A204.1 (cell line): ENCODE measurements at regions not wholly inside any gene's neighbourhood (a gene's known extent, or its start where the extent isn't known, plus 50 kb on each side); places are given as distances from the start of the nearest gene placed in this dataset.
"Not testable (repeated sequence)": the region's sequence is repeated elsewhere in the genome, so short reads cannot be mapped to it uniquely, and the experiment has no call there.

ENCODE experiments used
- FAIRE-seq: peaks from 2 replicates; lab custom pipeline; 2012; peaks lifted over from hg19 to GRCh38; lab: Jason Lieb, UNC

DNA sequence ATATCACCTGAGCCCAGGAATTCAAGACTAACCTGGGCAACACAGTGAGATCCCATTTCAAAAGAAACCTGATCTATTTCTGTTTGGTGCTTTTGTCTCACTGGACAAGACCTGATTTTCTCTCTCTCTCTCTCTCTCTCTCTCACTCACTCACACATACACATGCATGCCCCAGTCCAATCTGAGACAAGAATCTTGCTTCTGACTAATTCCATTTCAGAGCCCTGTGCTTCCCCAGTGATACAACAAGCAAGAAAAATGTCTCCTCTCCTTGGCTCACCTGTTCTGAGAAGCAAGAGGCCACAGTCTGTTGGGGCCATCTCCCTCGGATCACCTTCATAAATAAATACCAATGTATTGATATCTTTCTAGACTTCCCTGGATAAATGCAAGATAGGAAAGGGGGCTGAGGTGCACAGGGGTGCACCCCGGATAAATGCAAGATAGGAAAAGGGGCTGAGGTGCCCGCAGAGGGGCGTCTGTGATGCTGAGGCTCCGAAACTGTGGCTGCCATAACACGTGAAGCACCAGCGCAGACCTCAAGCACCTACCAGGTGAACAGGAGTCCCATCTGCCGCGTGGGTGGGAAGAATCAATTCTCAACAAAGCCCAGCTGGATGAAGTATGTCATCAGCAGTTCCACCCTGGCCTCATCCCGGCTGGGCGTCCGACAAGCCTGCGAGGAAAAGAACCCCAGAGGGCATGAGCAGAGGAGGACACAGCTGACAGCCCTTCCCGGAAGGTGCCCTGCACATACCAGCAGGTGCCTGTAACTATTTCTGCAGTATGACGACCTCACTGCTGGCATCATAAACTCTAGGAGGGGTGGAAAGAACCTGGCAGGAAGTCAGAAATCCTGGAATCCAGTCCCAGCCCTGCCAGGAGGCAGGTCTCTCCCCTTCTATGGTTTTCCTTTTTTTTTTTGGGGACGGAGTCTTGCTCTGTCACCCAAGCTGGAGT is 280.0 kb downstream of the GOLGA6L6 start:
- not testable (repeated sequence) for FAIRE-seq

GRCh38 chr15:20260650-20261049 is 280.9 kb downstream of the GOLGA6L6 start:
- FAIRE-seq = not testable (repeated sequence)

DNA sequence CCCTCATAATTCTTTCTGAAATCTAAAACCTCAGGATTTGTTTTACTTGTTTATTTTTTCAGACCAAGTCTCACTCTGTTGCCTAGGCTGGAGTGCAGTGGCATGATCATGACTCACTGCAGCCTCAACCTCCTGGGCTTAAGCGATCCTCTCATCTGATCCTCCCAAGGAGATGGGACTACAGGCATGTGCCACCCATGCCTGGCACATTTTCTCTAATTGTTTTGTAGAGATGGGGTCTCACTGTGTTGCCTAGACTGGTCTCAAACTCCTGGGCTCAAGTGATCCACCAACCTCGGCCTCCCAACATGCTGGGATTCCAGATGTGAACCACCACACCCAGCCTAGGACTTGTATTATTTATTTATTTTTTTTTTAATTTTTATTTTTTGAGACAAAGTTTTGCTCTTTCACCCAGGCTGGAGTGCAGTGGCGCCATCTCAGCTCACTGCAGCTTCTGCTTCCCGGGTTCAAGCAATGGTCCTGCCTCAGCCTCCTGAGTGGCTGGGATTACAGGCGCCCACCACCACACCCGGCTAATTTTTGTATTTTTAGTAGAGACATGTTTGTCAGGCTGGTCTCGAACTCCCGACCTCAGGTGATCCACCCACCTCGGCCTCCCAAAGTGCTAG is 281.9 kb downstream of the GOLGA6L6 start:
- not testable (repeated sequence) for FAIRE-seq

GRCh38 chr15:20256394-20256793 is 285.2 kb downstream of the GOLGA6L6 start:
- not testable (repeated sequence) for FAIRE-seq

DNA sequence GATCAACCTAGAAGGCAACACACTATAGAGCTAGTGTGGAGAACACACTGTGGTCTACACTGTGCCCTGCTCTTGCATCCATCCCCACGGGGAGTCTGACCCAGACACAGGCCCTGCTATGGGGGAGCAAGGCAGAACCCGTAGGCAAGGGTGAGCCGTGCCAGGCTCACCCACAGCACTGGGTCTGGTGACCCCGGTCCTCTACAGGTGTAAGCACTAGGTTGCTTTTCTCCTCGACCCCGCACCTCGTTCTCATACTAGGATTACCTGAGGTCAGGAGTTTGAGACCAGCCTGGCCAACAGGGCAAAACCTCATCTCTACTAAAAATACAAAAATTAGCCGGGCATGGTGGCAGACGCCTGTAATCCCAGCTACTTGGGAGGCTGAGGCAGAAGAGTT is 286.0 kb downstream of the GOLGA6L6 start:
- FAIRE-seq = not testable (repeated sequence)

DNA sequence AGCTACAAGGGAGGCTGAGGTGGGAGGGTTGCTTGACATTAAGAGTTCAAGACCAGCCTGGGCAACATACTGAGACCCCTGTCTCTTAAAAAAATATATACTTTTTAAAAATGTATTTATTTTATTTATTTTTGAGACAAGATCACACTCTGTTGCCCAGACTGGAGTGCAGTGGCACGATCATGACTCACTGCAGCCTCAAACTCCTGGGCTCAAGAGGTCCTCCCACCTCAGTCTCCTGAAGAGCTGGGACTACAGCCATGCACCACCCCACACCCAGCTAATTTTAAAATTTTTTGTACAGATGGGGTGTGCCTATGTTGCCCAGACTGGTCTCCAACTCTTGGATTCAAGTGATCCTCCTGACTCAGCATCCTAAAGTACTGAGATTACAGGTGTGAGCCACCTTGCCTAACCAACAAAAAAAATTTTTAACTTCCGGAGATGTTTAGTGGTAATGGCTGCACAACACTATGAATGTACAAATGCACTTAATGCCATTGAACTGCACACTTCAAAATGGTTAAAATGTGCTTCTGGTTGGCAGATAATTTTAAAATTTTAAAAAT is 288.5 kb downstream of the GOLGA6L6 start:
- FAIRE-seq = not testable (repeated sequence)

- not testable (repeated sequence) for FAIRE-seq
Measured at GRCh38 chr15:20252040-20252439, 289.6 kb downstream of the GOLGA6L6 start.

DNA sequence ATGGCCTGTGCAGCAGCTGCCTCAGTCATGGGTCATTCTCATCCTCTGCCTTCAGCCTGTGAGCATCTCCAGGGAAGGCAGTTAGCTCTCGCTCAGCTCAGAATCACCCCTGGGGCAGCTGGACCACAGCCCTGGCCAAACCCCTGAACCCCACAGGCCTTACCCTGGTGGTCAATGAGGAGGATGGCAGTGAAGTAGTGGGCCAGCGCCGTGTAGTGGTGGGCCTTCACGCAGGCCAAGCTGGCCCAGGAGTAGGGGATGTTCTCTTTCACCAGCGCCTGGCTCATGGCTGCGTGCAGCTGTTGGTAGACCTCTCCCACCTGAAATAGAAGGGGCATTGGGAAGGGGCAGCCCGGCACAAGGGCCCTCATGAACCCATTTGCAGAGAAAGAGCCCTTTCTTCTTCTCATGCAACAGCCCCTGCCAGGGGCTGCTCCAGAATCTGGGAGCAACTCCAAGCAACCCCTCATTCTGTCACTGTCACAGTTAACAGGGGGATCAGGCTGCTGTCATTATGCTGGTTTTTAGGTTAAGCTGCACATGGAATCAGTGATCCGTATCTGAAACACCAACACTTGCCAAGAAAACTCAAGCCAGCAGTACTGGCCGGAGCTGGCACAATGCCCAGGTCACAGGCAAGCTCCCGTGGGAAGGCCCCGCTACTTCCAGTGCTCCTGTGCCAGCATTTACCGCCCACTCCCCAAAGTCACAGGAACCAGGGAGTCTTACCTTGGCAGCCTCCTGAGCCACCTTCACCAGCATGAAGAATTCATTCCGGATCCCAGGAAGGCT is 290.2 kb downstream of the GOLGA6L6 start:
- FAIRE-seq = not testable (repeated sequence)

- FAIRE-seq = not testable (repeated sequence)
Measured at GRCh38 chr15:20250206-20250605, 291.4 kb downstream of the GOLGA6L6 start.

DNA sequence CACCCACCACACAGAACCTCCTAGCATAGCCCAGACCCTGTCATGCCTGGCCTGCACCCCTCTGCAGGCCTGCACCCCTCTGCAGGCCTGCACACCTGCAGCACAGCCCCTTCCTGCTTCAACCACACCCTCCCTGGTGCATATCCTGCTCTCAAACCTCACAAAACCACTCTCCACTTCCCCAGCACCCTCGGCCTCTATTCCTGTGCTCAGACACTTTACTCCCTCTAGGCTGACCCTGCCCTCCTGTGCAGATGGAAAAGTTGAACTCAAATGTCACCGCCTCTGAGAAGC is 292.0 kb downstream of the GOLGA6L6 start:
- FAIRE-seq = not testable (repeated sequence)

DNA sequence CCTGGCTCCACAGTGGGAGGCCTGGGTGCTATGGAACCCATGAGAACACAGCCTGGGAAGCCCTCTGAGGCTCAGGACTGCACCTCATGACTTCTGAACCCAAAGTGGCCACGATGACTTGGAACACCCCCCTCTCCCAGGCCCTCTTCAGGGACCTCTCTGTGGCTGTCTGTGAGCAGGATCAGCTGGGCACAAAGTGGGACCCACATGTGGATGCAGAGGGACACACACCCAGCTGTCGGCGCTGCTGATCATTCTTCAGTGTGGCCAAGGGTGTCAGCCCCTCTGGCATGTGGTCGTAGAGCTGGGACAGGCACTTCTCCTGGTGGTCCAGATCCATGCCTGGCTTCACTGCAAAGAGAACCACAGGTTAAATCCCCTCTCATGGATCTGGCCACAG is 293.2 kb downstream of the GOLGA6L6 start:
- FAIRE-seq = not testable (repeated sequence)

DNA sequence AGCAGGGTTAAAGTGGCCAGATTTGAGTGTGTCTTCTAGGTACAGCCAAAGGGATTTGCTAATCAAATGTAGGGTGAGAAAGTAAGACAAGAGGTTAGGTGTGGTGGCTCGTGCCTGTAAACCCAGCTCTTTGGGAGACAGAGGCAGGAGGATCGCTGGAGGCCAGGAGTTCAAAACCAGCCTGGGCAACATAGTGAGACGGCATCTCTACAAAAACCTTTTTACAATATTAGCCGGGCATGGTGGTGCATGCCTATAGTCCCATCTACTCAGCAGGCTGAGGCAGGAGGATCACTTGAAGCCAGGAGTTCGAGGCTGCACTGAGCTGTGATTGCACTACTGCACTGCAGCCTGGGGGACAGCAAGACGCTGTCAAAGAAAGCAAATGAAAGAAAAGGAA is 294.5 kb downstream of the GOLGA6L6 start:
- not testable (repeated sequence) for FAIRE-seq

GRCh38 chr15:20246624-20247023 is 295.0 kb downstream of the GOLGA6L6 start:
- not testable (repeated sequence) for FAIRE-seq

- FAIRE-seq = not testable (repeated sequence)
Measured at GRCh38 chr15:20245856-20246255, 295.7 kb downstream of the GOLGA6L6 start.

GRCh38 chr15:20244792-20245191 is 296.8 kb downstream of the GOLGA6L6 start:
- not testable (repeated sequence) for FAIRE-seq

GRCh38 chr15:20243486-20244240 is 297.9 kb downstream of the GOLGA6L6 start:
- FAIRE-seq = not testable (repeated sequence)

DNA sequence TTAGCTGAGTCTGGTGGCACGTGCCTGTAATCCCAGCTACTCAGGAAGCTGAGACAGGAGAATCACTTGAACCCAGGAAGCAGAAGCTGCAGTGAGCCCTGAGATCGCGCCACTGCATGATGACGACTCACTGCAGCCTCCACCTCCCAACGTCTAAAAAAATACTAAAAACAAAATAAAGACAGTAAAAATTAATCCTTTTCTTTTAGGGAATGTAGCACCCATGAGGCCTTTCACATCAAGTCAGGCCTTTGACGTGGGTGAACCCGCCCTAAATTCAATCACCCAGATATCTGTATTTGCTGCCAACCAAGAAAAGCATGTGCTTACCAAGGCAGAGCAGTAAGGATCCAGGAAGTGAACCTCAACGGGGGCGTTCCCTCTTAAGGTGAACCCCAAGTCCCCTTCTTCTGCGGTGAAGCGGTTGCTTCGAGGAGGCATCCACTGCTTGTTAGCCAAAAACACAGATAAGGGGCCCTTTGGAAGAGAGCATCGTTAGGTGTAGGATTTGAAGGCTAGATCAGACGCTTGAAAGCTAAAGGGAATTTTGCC is 301.2 kb downstream of the GOLGA6L6 start:
- not testable (repeated sequence) for FAIRE-seq

DNA sequence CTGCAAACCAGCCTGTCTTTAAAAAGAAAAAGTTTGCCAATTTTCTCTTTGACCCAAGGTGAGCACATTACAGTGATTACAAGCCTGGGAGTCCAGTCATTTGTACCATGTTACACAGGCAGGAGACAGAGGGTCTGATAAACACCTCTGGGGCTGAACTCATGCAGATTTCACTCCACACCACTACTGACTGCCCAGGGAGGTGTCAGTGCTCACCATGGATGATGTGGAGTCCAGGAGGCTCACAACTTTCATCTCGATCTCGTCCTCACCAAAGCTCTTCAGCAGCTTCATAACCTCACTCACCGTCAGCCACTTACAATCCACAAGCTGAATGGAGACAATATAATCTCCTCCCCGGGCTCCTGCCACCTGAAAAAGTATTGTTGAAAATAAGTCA is 302.4 kb downstream of the GOLGA6L6 start:
- not testable (repeated sequence) for FAIRE-seq

DNA sequence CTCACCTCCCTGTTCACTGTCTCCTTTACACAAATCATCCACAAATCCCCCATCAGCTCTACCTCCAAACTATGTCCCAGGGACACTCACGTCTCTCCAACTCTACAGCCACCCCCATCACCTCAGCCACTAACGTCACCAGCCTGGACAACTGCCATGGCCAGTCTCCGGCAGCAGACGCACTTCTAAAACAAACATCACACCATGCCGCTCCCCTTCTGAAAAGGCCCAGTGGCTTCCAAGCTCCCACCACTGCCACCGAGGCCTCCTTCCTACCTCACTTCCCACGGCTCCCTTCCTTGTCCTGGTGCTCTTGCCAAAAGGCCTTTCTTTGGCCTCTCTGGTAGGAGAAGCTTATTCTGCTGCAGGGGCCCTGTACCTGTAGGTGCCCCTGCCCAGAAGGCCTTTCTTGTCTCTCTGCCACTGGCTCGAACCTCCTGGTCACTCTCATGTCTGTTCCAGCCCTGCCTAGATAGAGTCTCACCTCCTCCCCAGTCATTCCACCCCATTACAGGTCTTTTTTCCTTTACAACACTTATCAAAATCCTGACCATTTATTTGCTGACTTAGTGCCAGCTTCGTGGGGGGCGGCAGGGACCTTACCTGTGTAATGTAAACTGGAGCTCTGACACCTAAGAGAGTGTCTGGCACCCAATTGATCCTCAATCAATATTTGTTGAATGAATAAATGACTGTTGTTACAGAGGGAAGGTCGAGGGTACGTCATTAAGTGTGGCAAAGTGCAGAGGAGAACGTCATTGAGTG is 304.2 kb downstream of the GOLGA6L6 start:
- FAIRE-seq = not testable (repeated sequence)

GRCh38 chr15:20235728-20236127 is 305.9 kb downstream of the GOLGA6L6 start:
- not testable (repeated sequence) for FAIRE-seq
